Type B pancreatic cell (in vitro differentiated cells): ENCODE measurements at regions not wholly inside any gene's neighbourhood (a gene's known extent, or its start where the extent isn't known, plus 50 kb on each side); places are given as distances from the start of the nearest gene placed in this dataset.
"Not testable (repeated sequence)": the region's sequence is repeated elsewhere in the genome, so short reads cannot be mapped to it uniquely, and the experiment has no call there.

ENCODE experiments used
- DNase-seq: peaks from one replicate; pipeline ENCODE4 v3.0.0; 2021; ENCODE audit warnings: mixed read lengths; ENCODE audit not compliant: unreplicated experiment; ENCODE audit errors: extremely low spot score
- H3K27ac Mint-ChIP-seq: 2 replicates; pipeline ENCODE4 v1.8.0; 2021; ENCODE audit warnings: mild to moderate bottlenecking, mixed read lengths
- H3K27me3 Mint-ChIP-seq: 2 replicates; pipeline ENCODE4 v1.8.0; 2021; ENCODE audit warnings: mixed read lengths
- H3K36me3 Mint-ChIP-seq: 2 replicates; pipeline ENCODE4 v1.8.0; 2021; ENCODE audit warnings: mixed read lengths
- H3K4me1 Mint-ChIP-seq: one replicate; pipeline ENCODE4 v1.8.0; 2021; ENCODE audit warnings: mixed read lengths; ENCODE audit not compliant: unreplicated experiment
- H3K4me3 Mint-ChIP-seq: 2 replicates; pipeline ENCODE4 v1.8.0; 2021; ENCODE audit warnings: mild to moderate bottlenecking, mixed read lengths
- H3K9me3 Mint-ChIP-seq: 2 replicates; pipeline ENCODE4 v1.8.0; 2021; ENCODE audit warnings: mixed read lengths
- CTCF ChIP-seq: fragments of 200-600 bp; sonication (generic); conservative IDR thresholded peaks from 2 replicates; pipeline ENCODE4 v1.5.0; 2021; ENCODE audit warnings: antibody characterized with exemption, mild to moderate bottlenecking

- TF ChIP-seq CTCF: no peak
- no peak for DNase-seq
- peak overlapping the region; percentile 18 for H3K27ac Mint-ChIP-seq
- no peaks in the 10 kb centered on the region for H3K36me3 Mint-ChIP-seq
- peak overlapping the region; percentile 10 for H3K4me3 Mint-ChIP-seq
- H3K9me3 Mint-ChIP-seq: peaks cover 9% of the 10 kb centered on the region
- peaks cover 18% of the 10 kb centered on the region for H3K4me1 Mint-ChIP-seq
- peaks cover 8% of the 10 kb centered on the region for H3K27me3 Mint-ChIP-seq
These were observed 144.4 kb upstream of the MAN1A1 start for GRCh38 chr6:119493980-119494379.

GRCh38 chr6:119491112-119491511, 141.6 kb upstream of the MAN1A1 start:
- H3K4me3 Mint-ChIP-seq, DNase-seq, H3K27ac Mint-ChIP-seq, H3K9me3 Mint-ChIP-seq, H3K27me3 Mint-ChIP-seq, H3K36me3 Mint-ChIP-seq: not testable (repeated sequence)
- peaks cover 18% of the 10 kb centered on the region for H3K4me1 Mint-ChIP-seq

- not testable (repeated sequence) for H3K36me3 Mint-ChIP-seq, H3K27ac Mint-ChIP-seq, H3K9me3 Mint-ChIP-seq, H3K27me3 Mint-ChIP-seq, DNase-seq, H3K4me3 Mint-ChIP-seq
- H3K4me1 Mint-ChIP-seq: peaks cover 12% of the 10 kb centered on the region
These were observed 140.5 kb upstream of the MAN1A1 start for GRCh38 chr6:119490050-119490449.

- Mint-ChIP-seq H3K4me3 (peak overlapping the region; percentile 29), H3K27ac (peak overlapping the region; percentile 3), H3K27me3 (no peaks in the 10 kb centered on the region), H3K36me3 (no peaks in the 10 kb centered on the region), H3K4me1 (peaks cover 16% of the 10 kb centered on the region), H3K9me3 (peaks cover 4% of the 10 kb centered on the region)
- no peak for DNase-seq
- TF ChIP-seq CTCF: no peak
These were observed 135.0 kb upstream of the MAN1A1 start for GRCh38 chr6:119484598-119484997.

- TF ChIP-seq CTCF: no peak
- Mint-ChIP-seq H3K27me3 (no peaks in the 10 kb centered on the region), H3K4me3 (peak overlapping the region; percentile 53), H3K36me3 (no peaks in the 10 kb centered on the region), H3K9me3 (peaks cover 4% of the 10 kb centered on the region), H3K4me1 (peaks cover 16% of the 10 kb centered on the region), H3K27ac (peak overlapping the region; percentile 69)
- no peak for DNase-seq
These were observed 134.3 kb upstream of the MAN1A1 start for GRCh38 chr6:119483908-119484307.

- no peak for DNase-seq
- Mint-ChIP-seq H3K27me3 (no peaks in the 10 kb centered on the region), H3K9me3 (peaks cover 4% of the 10 kb centered on the region), H3K27ac (no peak overlapping the region), H3K4me1 (peaks cover 16% of the 10 kb centered on the region), H3K4me3 (no peak overlapping the region), H3K36me3 (no peaks in the 10 kb centered on the region)
- TF ChIP-seq CTCF: no peak
These were observed 133.3 kb upstream of the MAN1A1 start for GRCh38 chr6:119482850-119483285.

GRCh38 chr6:119481976-119482375, 132.4 kb upstream of the MAN1A1 start:
- TF ChIP-seq CTCF: no peak
- peaks cover 16% of the 10 kb centered on the region for H3K4me1 Mint-ChIP-seq
- H3K36me3 Mint-ChIP-seq: no peaks in the 10 kb centered on the region
- no peaks in the 10 kb centered on the region for H3K27me3 Mint-ChIP-seq
- no peak overlapping the region for H3K27ac Mint-ChIP-seq
- no peak for DNase-seq
- no peak overlapping the region for H3K4me3 Mint-ChIP-seq
- peaks cover 4% of the 10 kb centered on the region for H3K9me3 Mint-ChIP-seq
